Prostate gland (tissue), 2 donors: ENCODE measurements at regions not wholly inside any gene's neighbourhood (a gene's known extent, or its start where the extent isn't known, plus 50 kb on each side); places are given as distances from the start of the nearest gene placed in this dataset.

Experiments
- CTCF ChIP-seq, 4 experiments: fragments of 200-600 bp in 2 of 4; fragments of 450-650 bp in 2 of 4; sonication (generic) in 2 of 4; IDR thresholded peaks; 1 replicate in 3 of 4; 2 replicates in 1 of 4; pipeline ENCODE4 v1.5.1; 2016 to 2019; ENCODE audit warnings: antibody characterized with exemption in 4 of 4, mild to moderate bottlenecking in 2 of 4, moderate library complexity in 2 of 4
- POLR2A ChIP-seq: fragments of 450-650 bp; IDR thresholded peaks from one replicate; pipeline ENCODE4 v1.6.1; 2016; ENCODE audit warnings: antibody characterized with exemption, mild to moderate bottlenecking

DNA sequence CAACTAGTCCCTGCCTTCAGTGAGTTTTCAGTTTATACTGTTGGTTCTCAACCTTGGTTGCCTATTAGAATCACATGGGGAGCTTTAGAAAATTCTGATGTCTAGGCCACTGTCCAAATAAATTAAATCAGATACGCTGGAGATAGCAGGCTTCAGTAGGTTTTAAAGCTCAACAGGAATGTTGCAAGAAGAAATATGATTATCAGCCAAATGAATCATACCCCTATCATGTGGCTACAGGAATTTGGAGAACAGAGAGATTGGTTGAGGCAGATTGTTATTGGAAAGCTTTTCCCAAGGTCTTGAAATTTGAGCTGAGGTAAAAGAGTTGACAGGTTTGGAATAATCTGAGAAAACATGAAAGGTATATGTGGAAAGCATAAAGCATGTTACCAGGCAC is 125.3 kb downstream of the WIF1 start:
- TF ChIP-seq CTCF (IDR thresholded peaks at IDR 0.05) (no peak), POLR2A (no peak)
